Lung (tissue), 11 donors: ENCODE measurements at regions not wholly inside any gene's neighbourhood (a gene's known extent, or its start where the extent isn't known, plus 50 kb on each side); places are given as distances from the start of the nearest gene placed in this dataset.
"Not testable (repeated sequence)": the region's sequence is repeated elsewhere in the genome, so short reads cannot be mapped to it uniquely, and the experiment has no call there.

Source experiments
- ATAC-seq: fragments of 200-7000 bp; cut with Tn5 transposase; one replicate; pipeline ENCODE4 v1.9.1; 2020; ENCODE audit warnings: moderate number of reproducible peaks; ENCODE audit not compliant: insufficient read depth, low FRiP score
- DNase-seq, 3 donors: peaks; one replicate each; pipeline ENCODE4 v3.0.0-alpha.2; 2013 to 2017
- H3K27ac ChIP-seq, 2 donors: one replicate each; pipeline ENCODE4 v1.5.1; 2013; ENCODE audit warnings: mild to moderate bottlenecking in 2 of 2, moderate library complexity in 2 of 2, control low read depth in 1 of 2, inconsistent platforms in 1 of 2, low read depth in 1 of 2, low read length in 1 of 2
- H3K27me3 ChIP-seq, 3 donors: one replicate each; pipeline ENCODE4 v1.5.1; 2013; ENCODE audit warnings: low read length in 2 of 3; ENCODE audit not compliant: control insufficient read depth in 3 of 3, insufficient read depth in 3 of 3
- H3K36me3 ChIP-seq, 4 donors: one replicate each; pipeline ENCODE4 v1.5.1; 2013; ENCODE audit warnings: low read length in 4 of 4, mild to moderate bottlenecking in 1 of 4, moderate library complexity in 1 of 4; ENCODE audit not compliant: control insufficient read depth in 4 of 4, insufficient read depth in 4 of 4
- H3K4me1 ChIP-seq, 5 donors: one replicate each; pipeline ENCODE4 v1.5.1; 2013; ENCODE audit warnings: low read length in 5 of 5, mild to moderate bottlenecking in 2 of 5, moderate library complexity in 1 of 5; ENCODE audit not compliant: control insufficient read depth in 5 of 5, insufficient read depth in 5 of 5
- H3K4me3 ChIP-seq: one replicate; pipeline ENCODE4 v1.5.1; 2013; ENCODE audit warnings: mild to moderate bottlenecking, control low read depth, moderate library complexity
- H3K9ac ChIP-seq, 2 donors: one replicate each; pipeline ENCODE4 v1.5.1; 2013; ENCODE audit warnings: low read length in 2 of 2, control low read depth in 1 of 2; ENCODE audit not compliant: insufficient read depth in 1 of 2
- H3K9me3 ChIP-seq, 4 donors: one replicate each; pipeline ENCODE4 v1.5.1; 2013; ENCODE audit warnings: low read length in 3 of 4, mild to moderate bottlenecking in 1 of 4, moderate library complexity in 1 of 4; ENCODE audit not compliant: control insufficient read depth in 4 of 4, insufficient read depth in 3 of 4
- WGBS, 2 donors: extraction: QIAGEN DNeasy Blood & Tissue Kit; methylation state at CpG; one replicate each; pipeline ENCODE4 v1.1.7; 2013; 5-methylcytosine and 5-hydroxymethylcytosine counted together
- TF ChIP-seq, protein P1 (sequence below): IDR thresholded peaks from 2 replicates; pipeline ENCODE4 v1.5.1; 2012; ENCODE audit warnings: mild to moderate bottlenecking; ENCODE audit errors: control extremely low read depth, extremely low read depth
- donor health status: control.
- donor health status: control.
- donor health status: Bipolar disorder and iron deficiency.
- donor health status: healthy.
- donor health status: DM: yes; HTN: yes; CAD: no.

- ATAC-seq (no peak), DNase-seq (no peak)
- Histone ChIP-seq H3K36me3 (no peaks in the 10 kb centered on the region), H3K27me3 (no peaks in the 10 kb centered on the region), H3K27ac (no peak overlapping the region), H3K4me1 (no peaks in the 10 kb centered on the region), H3K9me3 (peaks cover 0 to 7% (median under 1%) of the 10 kb centered on the region in 4 donors), H3K9ac (no peak overlapping the region), H3K4me3 (no peak overlapping the region)
- TF ChIP-seq, protein P1, sequence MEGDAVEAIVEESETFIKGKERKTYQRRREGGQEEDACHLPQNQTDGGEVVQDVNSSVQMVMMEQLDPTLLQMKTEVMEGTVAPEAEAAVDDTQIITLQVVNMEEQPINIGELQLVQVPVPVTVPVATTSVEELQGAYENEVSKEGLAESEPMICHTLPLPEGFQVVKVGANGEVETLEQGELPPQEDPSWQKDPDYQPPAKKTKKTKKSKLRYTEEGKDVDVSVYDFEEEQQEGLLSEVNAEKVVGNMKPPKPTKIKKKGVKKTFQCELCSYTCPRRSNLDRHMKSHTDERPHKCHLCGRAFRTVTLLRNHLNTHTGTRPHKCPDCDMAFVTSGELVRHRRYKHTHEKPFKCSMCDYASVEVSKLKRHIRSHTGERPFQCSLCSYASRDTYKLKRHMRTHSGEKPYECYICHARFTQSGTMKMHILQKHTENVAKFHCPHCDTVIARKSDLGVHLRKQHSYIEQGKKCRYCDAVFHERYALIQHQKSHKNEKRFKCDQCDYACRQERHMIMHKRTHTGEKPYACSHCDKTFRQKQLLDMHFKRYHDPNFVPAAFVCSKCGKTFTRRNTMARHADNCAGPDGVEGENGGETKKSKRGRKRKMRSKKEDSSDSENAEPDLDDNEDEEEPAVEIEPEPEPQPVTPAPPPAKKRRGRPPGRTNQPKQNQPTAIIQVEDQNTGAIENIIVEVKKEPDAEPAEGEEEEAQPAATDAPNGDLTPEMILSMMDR: no peak
- 97 to 99% methylated on average over 2 of the region's 2 CpGs for WGBS, 2 donors
Measured at GRCh38 chr6:140193269-140193668, 818.8 kb upstream of the CITED2 start.

GRCh38 chr6:140192018-140192417 lies 817.6 kb upstream of the CITED2 start:
- Histone ChIP-seq H3K4me1 (no peaks in the 10 kb centered on the region), H3K9me3 (peaks cover 0 to 7% (median 2%) of the 10 kb centered on the region in 4 donors), H3K9ac (no peak overlapping the region), H3K4me3 (no peak overlapping the region), H3K27me3 (no peaks in the 10 kb centered on the region), H3K27ac (no peak overlapping the region), H3K36me3 (no peaks in the 10 kb centered on the region)
- ATAC-seq (no peak), DNase-seq (no peak)
- 93 to 97% methylated on average over 1 of the region's 1 CpG for WGBS, 2 donors
- TF ChIP-seq, protein P1: no peak

- 77 to 80% methylated on average over 1 of the region's 1 CpG for WGBS, 2 donors
- not testable (repeated sequence) for H3K9me3 ChIP-seq, H3K27me3 ChIP-seq, DNase-seq, H3K9ac ChIP-seq, H3K36me3 ChIP-seq, H3K27ac ChIP-seq, H3K4me1 ChIP-seq, ATAC-seq, H3K4me3 ChIP-seq
Measured at GRCh38 chr6:140189263-140189662, 814.8 kb upstream of the CITED2 start.

DNA sequence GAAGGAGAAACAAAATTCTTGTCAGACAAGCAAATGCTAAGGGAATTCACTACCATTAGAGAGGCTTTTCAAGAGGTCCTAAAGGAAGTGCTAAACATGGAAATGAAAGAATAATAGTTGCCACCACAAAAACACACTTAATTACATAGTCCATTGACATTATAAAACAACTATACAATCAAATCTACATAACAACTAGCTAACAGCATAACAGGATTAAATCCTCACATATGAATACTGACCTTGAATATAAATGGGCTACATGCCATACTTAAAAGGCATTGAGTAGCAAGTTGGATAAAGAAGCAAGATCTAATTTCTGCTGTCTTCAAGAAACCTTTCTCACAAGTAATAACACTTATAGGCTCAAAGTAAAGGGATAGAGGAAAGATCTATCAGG lies 811.5 kb upstream of the CITED2 start:
- H3K9me3 ChIP-seq: peaks cover 0 to 2% (median 0%) of the 10 kb centered on the region in 4 donors
- no peaks in the 10 kb centered on the region for H3K36me3 ChIP-seq
- no peak for ATAC-seq
- H3K9ac ChIP-seq: no peak overlapping the region
- H3K4me3 ChIP-seq: no peak overlapping the region
- TF ChIP-seq, protein P1: no peak
- no peak for DNase-seq
- H3K27me3 ChIP-seq: no peaks in the 10 kb centered on the region
- no peaks in the 10 kb centered on the region for H3K4me1 ChIP-seq
- no peak overlapping the region for H3K27ac ChIP-seq
